ENCODE measurements at regions not wholly inside any gene's neighbourhood (a gene's known extent, or its start where the extent isn't known, plus 50 kb on each side); places are given as distances from the start of the nearest gene placed in this dataset.

DNA sequence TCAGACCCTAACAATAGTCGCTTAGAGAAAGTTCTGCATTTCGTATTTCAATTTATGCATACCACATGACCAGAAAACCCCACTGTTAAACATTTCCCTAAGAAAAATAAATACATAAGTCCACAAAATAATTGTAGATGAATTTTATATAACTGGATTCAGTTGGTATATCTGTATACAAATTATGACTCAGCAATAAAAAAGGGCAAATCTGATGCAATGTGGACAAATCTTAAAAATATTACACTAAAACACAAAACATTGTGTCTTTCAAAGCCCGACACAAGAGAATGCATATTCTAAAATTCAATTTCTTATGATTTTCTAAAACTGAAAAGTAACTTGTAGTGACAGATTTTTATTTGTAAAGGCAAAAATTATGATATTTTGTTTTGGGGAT, 1005.0 kb downstream of the EFNB2 start:
- DNase-seq (ENCODE audit: low spot score) = no peak

DNA sequence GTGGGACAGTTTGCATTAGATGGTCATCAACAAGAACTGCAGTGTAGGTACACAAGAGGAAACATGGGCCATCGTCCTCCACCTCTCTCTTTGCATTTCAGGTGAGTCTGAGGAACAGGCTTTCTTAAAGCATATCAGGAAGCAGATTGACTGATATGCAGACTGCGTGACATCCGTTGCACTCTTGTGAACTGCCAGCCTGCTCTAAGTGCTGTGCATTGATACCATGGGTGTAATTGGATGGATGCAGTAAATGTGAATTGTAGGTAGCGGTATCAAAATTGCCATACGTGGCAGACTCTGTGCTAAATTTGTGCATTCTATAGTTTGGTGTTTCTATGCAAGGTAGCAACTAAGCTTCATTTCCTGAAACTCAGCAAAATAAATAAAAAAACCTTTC, 1008.3 kb downstream of the EFNB2 start:
- no peak for DNase-seq (ENCODE audit: low spot score)

DNA sequence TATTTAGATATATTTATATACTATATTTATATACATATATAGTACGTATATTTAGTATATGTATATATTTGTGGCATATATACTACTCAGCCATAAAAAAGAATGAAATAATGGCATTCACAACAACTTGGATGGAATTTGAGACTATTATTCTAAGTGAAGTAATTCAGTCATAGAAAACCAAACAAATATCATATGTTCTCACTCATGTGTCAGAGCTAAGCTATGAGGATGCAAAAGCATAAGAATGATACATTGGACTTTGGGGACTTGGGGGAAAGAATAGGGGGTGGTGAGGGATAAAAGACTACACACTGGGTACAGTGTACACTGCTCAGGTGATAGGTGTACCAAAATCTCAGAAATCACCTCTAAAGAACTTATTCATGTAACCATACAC, 1015.7 kb downstream of the EFNB2 start:
- no peak for DNase-seq (ENCODE audit: low spot score)

DNA sequence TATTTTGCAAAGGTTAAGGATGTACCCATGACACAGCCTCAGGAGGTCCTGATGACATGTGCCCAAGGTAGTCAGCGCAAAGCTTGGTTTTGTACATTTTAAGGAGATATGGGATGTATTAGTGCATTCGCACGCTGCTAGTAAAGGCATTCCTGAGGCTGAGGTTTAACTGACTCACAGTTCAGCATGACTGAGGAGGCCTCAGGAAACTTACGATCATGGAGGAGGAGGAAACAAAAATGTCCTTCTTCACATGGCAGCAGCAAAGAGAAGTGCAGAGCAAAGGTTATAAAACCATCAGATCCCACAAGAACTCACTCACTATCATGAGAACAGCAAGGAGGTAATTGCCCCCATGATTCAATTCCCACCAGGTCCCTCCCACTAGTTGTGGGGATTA, 1017.4 kb downstream of the EFNB2 start:
- no peak for DNase-seq (ENCODE audit: low spot score)

DNA sequence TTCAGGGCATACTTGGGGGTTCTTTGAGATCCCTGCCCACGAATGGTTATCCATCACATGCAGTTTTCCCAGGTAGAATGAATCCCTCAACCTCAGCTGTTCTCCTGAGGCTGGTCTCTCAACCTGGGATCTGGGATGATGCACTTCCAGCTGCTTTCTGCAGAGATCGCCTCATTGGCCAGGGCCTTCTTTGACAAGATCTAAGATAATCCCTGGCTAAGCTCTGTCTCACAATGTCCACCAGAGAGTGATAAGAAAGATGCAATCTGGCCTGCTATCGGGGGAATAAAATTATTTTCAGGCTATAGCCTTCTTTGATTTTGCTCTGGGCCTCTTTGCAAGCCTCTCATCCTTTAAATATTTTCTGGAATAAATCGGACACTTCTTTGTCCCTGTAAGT, 1021.1 kb downstream of the EFNB2 start:
- DNase-seq (ENCODE audit: low spot score) = no peak

DNA sequence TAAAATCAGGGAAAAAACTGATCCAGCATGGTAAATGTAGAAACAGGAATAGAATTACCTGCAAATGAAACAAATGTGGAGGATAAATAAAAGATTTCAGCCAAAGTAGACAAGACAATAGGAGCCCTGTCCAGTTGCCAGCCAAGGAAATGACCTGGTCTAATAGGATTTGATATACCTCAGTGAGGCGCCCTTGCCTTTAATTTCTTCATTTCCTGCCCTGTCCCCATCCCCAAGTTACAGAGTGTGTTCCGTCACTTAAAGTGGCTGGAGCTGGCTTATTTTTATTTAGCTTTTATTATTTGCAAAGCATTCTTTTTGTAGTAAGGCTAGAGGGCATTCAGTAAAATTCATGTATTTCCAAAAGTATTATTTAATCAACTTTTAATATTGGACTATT, 1022.0 kb downstream of the EFNB2 start:
- DNase-seq (ENCODE audit: low spot score) = no peak

DNA sequence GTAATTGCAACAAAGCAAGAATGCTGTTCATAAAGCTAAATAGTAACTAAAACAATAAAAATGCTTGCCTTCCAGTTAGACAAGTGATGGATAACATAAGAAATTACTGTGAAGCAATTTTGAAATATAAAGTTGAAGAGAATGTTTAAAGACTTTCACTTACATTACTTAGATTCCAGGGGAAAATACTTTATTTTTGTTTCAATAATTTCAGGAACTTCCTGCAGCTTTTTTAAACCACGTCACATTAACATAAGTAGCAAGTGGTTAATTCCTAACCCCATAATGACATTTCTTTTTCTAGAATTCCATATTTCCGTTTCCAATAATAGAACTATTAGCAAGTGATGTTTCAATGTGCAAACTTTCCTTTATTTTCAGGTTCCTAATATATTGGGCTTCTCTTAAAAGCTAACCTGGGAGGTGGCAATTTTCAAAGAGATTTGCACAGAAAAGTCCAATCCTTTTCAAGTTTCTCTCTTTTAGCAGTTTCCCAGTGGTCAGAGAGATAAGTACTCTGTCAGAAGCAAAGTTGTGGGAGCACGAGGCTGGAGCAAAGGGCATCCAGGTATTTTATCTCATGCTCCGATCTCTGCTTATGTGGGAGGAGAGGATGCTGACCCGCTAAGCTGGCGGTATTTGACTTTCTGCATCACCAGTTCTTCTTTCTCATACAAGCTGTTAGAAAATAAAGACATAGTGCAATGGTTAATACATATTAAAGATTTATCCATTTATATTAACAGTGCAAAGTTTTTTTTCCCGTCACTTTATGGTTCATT, 1025.3 kb downstream of the EFNB2 start:
- no peak for DNase-seq (ENCODE audit: low spot score)

DNA sequence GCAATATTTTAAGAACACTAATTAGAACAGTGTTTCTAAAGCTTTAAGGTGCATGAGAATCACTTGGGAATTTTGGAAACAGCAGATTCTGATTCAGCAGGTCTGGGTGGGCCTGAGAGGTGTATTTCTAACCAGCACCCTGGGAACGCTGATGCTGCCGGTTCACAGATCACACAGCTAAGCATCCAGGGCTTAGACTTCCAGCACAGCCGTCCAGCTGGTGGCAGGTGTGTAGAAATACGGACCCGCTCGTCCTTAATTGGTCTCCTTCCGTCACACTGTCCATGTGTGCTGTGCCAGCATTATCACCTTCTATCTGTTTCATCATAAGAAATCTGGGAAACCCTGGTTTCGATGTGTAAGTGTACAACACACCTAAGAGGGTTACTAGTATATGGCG, 1029.0 kb downstream of the EFNB2 start:
- DNase-seq (ENCODE audit: low spot score) = no peak

DNA sequence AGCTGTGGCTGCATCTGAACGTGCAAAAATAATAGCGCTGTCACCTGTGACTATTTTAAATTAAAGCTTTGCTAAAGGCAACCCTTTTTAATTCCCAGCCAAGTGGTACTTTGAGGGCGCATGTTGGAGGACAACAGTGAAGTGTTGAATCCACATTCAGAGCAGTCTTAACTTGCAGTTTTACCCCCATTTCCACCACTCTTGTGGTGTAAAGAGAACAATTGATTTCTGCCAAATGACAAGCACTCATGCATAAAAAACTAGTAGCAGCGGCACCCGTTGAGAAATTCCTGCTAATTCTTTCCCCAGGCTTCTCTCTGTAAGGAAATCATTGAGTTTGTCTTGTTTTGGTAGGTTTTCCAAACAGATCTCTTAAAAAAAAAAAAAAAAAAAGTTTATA, 1033.3 kb downstream of the EFNB2 start:
- no peak for DNase-seq (ENCODE audit: low spot score)

DNA sequence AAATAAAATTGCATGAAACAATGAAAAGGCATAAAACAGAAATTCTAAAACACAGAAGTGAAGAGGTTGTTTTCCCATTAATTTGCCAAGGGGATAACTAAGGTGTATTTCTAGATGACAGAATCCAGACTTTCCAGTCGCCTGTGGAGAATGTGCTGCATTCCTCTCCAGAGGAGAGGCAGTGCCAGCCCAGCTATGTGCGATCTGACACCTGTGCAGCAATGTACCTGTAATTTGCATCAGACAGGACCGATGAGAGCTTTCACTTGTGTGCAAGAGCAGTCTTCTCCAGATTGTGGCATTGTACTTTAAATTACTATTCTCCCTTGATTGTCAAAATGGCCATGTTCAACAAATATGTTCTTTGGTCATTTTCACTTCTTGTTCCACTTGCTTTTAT, 1037.9 kb downstream of the EFNB2 start:
- no peak for DNase-seq (ENCODE audit: low spot score)

DNA sequence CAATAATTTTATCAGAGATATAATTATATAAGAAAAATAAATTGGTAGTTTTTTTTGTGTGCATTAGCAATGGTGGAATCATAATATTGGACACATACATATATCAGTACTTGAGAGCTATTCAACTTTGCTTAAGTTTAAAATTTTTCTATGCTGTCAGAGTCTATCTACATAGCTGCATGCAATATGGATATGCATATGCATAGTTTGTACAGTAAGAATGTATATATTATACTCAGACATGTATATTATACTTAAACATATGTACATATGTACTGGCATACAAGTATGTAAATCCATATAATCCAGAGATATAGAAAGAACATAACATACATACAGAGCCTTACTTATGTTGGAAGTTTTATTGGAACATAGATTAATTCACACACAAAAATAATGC, 1043.2 kb downstream of the EFNB2 start:
- DNase-seq (ENCODE audit: low spot score) = no peak

DNA sequence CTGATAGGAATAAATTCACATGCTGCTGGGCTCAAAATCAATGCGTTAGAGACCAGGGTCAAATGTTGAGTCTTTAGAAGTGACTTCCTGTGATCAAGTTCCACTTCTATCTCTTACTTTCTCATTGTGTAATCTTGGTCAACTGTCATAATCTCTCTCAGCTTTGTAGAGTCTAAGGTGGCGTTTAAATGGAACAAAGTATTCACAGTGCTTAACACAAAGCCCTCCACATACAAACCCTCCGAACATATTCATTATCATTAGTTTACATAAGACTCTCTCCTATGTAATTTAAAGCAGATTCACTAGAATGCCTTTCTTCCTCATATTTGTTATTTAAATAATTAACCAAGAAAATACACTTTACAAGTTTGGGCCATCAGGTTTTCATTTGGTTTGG, 1044.1 kb downstream of the EFNB2 start:
- DNase-seq (ENCODE audit: low spot score) = no peak

DNA sequence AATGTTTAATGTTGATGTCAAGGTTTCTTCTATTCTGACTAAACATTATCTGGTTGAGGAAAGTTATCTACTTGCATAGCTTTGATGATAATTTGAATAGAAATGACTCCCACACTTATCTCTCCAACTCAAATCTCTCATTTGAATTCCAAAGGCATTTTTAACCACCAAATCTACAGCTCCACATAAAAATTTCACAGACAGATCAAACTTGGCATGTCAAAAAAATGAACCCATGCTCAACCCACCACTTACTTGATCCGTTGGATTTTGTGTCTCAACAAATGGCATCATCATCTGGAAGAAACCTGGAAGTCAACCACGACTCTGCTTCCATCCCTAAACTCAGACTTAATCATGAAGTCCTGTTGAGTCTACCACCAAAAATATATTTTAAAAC, 1050.4 kb downstream of the EFNB2 start:
- DNase-seq (ENCODE audit: low spot score) = peak; percentile 51

DNA sequence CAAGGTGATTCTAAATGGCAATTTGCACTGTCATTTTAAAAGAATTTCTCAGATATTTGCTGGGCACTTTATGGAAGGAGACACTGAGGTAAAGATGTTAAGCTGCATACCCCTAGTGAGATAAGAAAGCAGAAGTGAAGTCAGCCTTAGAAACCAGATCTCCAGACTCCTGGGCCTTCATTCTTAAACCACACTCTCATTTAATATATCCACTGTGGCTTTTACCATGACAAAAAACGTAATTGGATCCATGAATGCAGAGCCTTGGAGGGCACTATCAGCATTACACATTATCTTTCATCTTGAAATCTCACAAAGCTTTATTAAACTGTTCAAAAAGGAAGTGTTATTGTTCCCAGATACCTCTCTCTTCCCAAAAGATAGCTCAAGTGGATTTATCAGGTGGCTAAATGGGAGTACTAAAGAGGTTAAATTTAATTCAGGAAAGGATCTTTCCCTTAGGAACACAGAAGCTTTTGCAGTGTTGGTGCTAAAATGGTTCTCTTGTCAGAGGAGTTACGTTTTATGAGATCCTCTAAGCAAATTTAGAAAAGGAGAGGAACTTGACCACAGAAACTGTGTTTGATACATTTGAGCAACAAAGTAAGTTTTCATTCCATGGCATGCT, 1060.4 kb downstream of the EFNB2 start:
- no peak for DNase-seq (ENCODE audit: low spot score)

DNA sequence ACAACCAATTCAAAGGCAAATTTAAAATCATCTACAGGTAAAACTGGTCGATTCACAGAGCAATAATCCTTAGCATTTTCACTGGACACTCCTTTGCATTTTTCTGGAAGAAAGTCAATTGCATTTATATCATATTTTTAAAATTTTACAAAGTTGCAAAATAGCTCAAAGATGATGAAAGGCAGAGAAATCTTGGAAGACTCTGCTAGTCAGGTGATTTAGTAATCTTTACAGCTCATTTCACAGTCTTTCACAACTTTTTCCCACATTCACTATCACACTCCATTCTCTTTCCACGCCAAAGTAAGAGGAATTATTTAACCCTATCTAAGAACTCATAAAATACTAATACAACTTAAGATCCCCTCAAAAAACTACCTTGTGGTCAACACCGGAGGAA, 1063.8 kb downstream of the EFNB2 start:
- DNase-seq (ENCODE audit: low spot score) = no peak

DNA sequence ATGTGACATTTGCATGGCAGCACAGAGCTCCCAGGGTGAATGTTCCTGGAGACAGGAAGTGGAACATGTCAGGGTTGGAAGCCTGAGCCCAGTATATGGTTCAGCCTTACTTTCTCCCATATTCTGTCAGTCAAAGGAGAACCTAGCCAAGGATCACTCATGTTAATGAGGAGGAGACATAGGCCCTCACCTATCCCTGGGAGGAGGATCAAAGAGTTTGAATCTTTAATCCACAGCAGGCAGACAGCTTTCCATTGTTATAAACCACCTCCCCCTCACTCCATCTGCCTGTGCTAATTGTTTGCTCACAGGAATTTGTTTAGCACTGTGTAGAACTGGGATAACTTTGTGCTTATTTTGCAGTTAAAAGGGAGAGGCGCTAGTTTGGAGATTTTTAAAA, 1069.1 kb downstream of the EFNB2 start:
- no peak for DNase-seq (ENCODE audit: low spot score)

DNA sequence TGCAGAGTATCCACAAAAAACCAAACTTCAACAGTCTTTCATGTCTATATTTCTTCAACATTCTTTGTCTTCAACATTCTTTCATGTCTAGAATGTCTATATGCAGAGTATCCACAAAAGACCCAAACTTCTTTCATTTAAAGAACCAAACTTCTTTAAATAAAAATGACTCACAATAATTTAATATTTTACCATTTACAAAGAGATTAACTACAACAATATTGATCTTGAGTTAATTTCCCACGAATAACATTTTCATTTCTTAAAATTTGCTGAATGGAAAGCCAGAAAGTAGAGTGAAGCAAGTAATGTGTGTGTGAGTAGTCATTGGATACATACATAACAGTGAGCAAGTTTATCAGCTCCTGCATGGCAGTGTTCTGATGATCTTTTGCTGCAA, 1069.7 kb downstream of the EFNB2 start, which contains the start of gene DAOA:
Gene DAOA, plus strand, starts transcription at position 301 of the 400 bp plus-strand sequence.
- no peak for DNase-seq (ENCODE audit: low spot score)

DNA sequence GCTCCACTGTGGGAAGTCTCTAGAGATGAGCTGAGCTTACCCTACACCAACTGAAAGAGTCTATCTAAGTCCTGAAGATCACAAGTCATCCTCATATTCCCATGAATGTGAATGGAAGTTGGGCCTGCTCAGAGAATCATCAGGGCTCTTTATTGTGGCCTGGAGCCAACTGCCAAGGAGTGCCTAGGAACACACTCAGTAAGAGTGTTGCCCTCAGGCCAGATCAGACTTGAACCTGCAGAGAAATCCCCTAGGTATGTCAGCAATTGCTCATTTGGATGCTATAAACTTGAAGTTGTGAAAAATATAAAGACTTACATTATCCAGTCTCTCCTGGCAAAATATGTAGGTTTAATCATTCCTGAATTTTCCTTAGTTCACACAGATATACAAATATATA, 1070.2 kb downstream of the EFNB2 start:
- DNase-seq (ENCODE audit: low spot score) = no peak

DNA sequence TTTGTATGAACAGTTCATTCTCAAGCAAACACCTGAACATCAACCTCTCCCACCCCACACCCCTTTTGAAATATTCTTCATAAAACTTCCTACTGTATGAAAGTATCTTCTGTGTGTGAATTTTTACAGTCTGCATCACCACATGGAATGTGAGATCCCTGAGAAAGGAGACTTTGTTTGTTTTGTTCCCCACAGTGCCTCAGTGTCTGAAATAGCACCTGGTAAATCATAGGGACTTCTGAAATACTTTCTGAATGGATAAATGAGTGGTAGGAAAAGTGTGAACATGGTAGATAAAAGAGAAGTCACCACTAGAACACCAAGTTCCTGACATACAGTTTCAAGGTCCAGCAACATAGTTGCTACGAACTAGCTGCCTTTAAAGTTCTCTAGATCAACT, 1071.2 kb downstream of the EFNB2 start:
- DNase-seq (ENCODE audit: low spot score) = no peak

DNA sequence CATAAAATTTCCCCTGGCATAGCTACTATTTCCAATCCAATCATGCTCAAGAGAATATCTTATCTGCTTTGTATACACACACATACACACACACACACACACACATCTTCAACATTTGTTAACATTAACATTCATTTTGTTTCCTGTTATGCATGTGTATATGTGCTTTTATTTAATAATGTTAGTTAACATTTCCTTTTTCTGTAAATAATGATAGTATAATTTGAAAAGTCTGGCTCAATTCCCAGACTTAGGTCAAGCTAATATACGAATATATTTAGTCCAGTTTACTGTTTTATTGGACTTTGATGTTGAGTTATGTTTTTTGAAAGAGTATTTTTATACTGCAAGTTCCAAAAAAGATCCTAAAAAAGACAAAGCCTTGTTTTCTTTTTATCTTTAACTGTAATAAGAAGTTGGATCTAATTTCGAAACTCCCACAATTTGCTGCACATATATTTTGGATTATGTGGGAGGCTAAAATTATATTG, 1072.4 kb downstream of the EFNB2 start:
- no peak for DNase-seq (ENCODE audit: low spot score)

DNA sequence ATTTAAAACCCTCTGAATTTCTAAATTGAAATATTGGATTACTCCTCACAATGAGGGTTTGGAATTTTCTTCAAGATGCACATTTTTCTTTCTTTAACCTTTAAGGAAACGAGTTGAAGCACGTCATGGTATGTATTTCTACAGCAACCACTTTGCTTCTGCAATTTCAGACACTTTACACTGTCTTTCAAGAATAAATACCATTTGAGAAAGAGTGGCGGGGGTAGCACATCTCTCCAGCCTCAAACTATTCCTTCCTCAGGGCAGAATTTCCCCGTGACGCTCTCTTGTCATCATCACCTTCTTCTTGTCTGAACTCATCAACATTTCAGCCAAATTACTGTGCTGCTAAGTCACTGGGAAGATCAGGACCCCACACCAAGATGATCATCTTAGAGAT, 1073.4 kb downstream of the EFNB2 start:
- DNase-seq (ENCODE audit: low spot score) = no peak

DNA sequence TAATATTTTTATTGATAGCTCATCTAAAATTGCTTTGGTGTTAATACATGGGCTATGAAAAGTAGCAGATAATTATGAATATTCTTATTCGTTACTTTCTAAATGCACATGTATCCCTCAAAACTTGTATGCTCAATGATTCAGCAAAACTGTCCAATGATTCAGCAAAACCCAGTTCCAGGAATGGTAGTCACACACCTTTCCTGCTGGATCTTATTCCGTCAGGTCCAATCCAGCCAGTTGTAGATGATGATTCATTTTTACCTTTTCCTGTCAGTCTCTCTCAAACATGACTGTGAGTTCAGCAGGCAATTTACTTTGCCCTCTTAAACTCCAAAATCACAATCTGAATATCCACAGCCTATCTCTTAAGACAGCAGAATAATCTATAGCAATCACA, 1082.6 kb downstream of the EFNB2 start:
- no peak for DNase-seq (ENCODE audit: low spot score)

DNA sequence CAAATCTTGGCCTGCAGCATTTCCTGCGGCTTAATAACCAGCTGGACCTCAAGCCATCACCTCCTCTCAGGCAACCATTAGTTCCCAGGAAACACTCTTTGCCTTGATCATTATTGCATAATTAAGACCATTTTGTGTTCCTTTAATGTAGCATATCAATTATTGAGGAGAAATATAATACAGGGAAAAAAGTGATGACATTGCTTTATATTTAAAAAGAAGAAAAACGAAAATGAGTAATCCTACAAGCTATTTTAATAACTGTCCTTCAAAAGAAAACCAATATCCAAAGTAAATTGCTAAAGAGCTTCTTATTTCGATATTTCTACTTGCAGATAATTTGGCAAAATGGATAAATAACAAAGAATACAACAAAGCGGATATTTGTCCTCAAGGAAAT, 1084.7 kb downstream of the EFNB2 start:
- no peak for DNase-seq (ENCODE audit: low spot score)

DNA sequence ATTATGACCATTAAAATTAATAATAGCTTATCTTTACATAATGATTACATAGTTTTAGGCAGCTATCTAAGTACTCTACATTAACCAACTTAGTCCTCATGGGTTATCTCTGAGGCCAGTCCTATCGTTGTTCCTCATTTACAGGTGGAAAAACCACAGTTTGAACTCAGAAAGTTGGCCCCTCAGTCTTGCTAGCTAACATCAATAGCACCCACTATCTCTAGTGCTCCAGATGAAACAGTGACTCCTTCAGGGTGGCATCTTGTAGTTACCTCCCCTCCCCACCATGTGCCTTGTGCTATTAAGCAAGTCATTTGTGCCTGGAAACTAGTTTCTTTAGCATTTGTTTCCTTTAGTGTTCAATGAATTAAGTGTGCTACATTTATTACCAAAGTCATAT, 1086.7 kb downstream of the EFNB2 start:
- DNase-seq (ENCODE audit: low spot score) = no peak
